Adrenal gland (tissue), 5 donors: ENCODE measurements at regions not wholly inside any gene's neighbourhood (a gene's known extent, or its start where the extent isn't known, plus 50 kb on each side); places are given as distances from the start of the nearest gene placed in this dataset.

Experiments used
- CTCF ChIP-seq, 6 experiments: fragments of 450-650 bp in 4 of 6; fragments of 200-600 bp in 2 of 6; sonication (generic) in 1 of 6; IDR thresholded peaks; 1 replicate in 5 of 6; 2 replicates in 1 of 6; pipeline versions ENCODE4 v1.5.1 to v1.8.0; 2016 to 2021; ENCODE audit warnings: antibody characterized with exemption in 6 of 6, mild to moderate bottlenecking in 2 of 6, moderate library complexity in 1 of 6
- POLR2A ChIP-seq, 2 donors: fragments of 450-650 bp; IDR thresholded peaks; one replicate each; pipeline ENCODE4 v1.6.1; 2017; ENCODE audit warnings: antibody characterized with exemption in 2 of 2, mild to moderate bottlenecking in 2 of 2, moderate library complexity in 1 of 2
- donor health status: DM: no; HTN: no; CAD: no.

DNA sequence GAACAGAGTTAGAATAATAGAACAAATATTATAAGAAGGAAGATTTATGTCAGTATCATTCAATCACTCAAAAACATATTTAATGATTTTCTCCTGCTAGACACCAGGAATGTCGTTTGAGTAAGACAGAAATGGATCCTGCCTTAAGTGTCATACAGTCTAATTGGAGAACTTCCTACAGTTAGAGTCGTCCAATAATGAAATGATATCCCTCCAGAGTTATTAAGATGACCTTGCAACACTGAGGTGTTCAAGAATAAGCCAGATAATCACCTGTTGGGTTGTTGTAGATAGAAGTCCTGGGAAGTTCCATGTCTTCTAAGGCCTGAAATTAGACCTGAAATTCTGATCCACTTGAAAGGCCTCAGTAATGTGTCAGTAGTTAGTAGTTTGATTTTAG, 132.3 kb downstream of the SLC38A4 start:
- no peak for TF ChIP-seq CTCF (IDR thresholded peaks at IDR 0.05)
- no peak for TF ChIP-seq POLR2A (IDR thresholded peaks at IDR 0.05)
